Neuronal stem cell (in vitro differentiated cells): ENCODE measurements at regions not wholly inside any gene's neighbourhood (a gene's known extent, or its start where the extent isn't known, plus 50 kb on each side); places are given as distances from the start of the nearest gene placed in this dataset.

Experiments used
- DNase-seq: peaks from one replicate; pipeline ENCODE4 v3.0.0-alpha.2; 2013; ENCODE audit warnings: low spot score
- H2AFZ ChIP-seq: one replicate; pipeline ENCODE4 v1.6.1; 2013; ENCODE audit warnings: mild to moderate bottlenecking, low read length, inconsistent platforms
- H2AK5ac ChIP-seq: 2 replicates; pipeline ENCODE4 v1.6.1; 2013; ENCODE audit warnings: low read depth, mild to moderate bottlenecking, inconsistent platforms, low read length, moderate library complexity, mixed read lengths
- H2BK120ac ChIP-seq: 2 replicates; pipeline ENCODE4 v1.6.1; 2013; ENCODE audit warnings: low read depth, mild to moderate bottlenecking, inconsistent platforms, low read length, moderate library complexity, mixed read lengths
- H2BK12ac ChIP-seq: one replicate; pipeline ENCODE4 v1.6.1; 2013; ENCODE audit warnings: low read length, inconsistent platforms
- H2BK15ac ChIP-seq: 2 replicates; pipeline ENCODE4 v1.6.1; 2013; ENCODE audit warnings: mild to moderate bottlenecking, low read length, inconsistent platforms, mixed read lengths
- H2BK5ac ChIP-seq: one replicate; pipeline ENCODE4 v1.6.1; 2013; ENCODE audit warnings: inconsistent platforms, mild to moderate bottlenecking, low read length, moderate library complexity
- H3K14ac ChIP-seq: one replicate; pipeline ENCODE4 v1.6.1; 2013; ENCODE audit warnings: low read length, inconsistent platforms
- H3K18ac ChIP-seq: 2 replicates; pipeline ENCODE4 v1.6.1; 2013; ENCODE audit warnings: low read length, inconsistent platforms
- H3K23ac ChIP-seq: 2 replicates; pipeline ENCODE4 v1.6.1; 2013; ENCODE audit warnings: low read depth, mild to moderate bottlenecking, mixed read lengths, low read length, inconsistent platforms; ENCODE audit not compliant: poor library complexity
- H3K27ac ChIP-seq: replicated peaks from 3 replicates; pipeline ENCODE4 v1.5.1; 2013; ENCODE audit warnings: low read length, inconsistent platforms
- H3K27me3 ChIP-seq, 3 experiments: 2 replicates each; pipeline ENCODE4 v1.6.1; 2013; ENCODE audit warnings: low read length in 3 of 3, mild to moderate bottlenecking in 2 of 3, inconsistent platforms in 1 of 3, low read depth in 1 of 3, mixed read lengths in 1 of 3, moderate library complexity in 1 of 3; ENCODE audit not compliant: control insufficient read depth in 3 of 3, insufficient read depth in 3 of 3
- H3K36me3 ChIP-seq, 2 donors: replicated peaks in 1 of 2; 2 replicates each; pipeline ENCODE4 v1.6.1; 2013; ENCODE audit warnings: low read length in 2 of 2; ENCODE audit not compliant: control insufficient read depth in 2 of 2, insufficient read depth in 2 of 2
- H3K4ac ChIP-seq: 2 replicates; pipeline ENCODE4 v1.6.1; 2013; ENCODE audit warnings: inconsistent platforms, mild to moderate bottlenecking, low read length, moderate library complexity
- H3K4me1 ChIP-seq, 2 donors: 1 replicate in 1 of 2; 2 replicates in 1 of 2; pipeline ENCODE4 v1.6.1; 2013; ENCODE audit warnings: low read length in 2 of 2, low read depth in 1 of 2; ENCODE audit not compliant: control insufficient read depth in 2 of 2, insufficient read depth in 1 of 2
- H3K4me2 ChIP-seq: one replicate; pipeline ENCODE4 v1.6.1; 2013; ENCODE audit warnings: mild to moderate bottlenecking, low read length, inconsistent platforms; ENCODE audit not compliant: insufficient read depth, poor library complexity, severe bottlenecking
- H3K4me3 ChIP-seq, 2 donors: 2 replicates each; pipeline ENCODE4 v1.5.1; 2013; ENCODE audit warnings: low read length in 2 of 2, mild to moderate bottlenecking in 2 of 2, inconsistent platforms in 1 of 2, moderate library complexity in 1 of 2
- H3K79me1 ChIP-seq: one replicate; pipeline ENCODE4 v1.6.1; 2013; ENCODE audit warnings: low read depth, mild to moderate bottlenecking, inconsistent platforms, low read length, moderate library complexity
- H3K9ac ChIP-seq: one replicate; pipeline ENCODE4 v1.6.1; 2013; ENCODE audit warnings: mild to moderate bottlenecking, low read depth, low read length, inconsistent platforms; ENCODE audit not compliant: poor library complexity
- H3K9me3 ChIP-seq, 2 donors: replicated peaks in 1 of 2; 2 replicates each; pipeline versions ENCODE3 to v1.6.1; 2013; ENCODE audit warnings: low read length in 2 of 2, mild to moderate bottlenecking in 2 of 2, inconsistent platforms in 1 of 2, low read depth in 1 of 2, mixed read lengths in 1 of 2, moderate library complexity in 1 of 2; ENCODE audit not compliant: control insufficient read depth in 2 of 2, insufficient read depth in 1 of 2
- H4K8ac ChIP-seq: one replicate; pipeline ENCODE4 v1.6.1; 2013; ENCODE audit warnings: low read depth, mild to moderate bottlenecking, inconsistent platforms, low read length, moderate library complexity
- H4K91ac ChIP-seq: one replicate; pipeline ENCODE4 v1.6.1; 2013; ENCODE audit warnings: low read length, low read depth, mild to moderate bottlenecking, inconsistent platforms; ENCODE audit not compliant: poor library complexity
- WGBS, 2 donors: extraction: QIAGEN DNeasy Blood & Tissue Kit; methylation state at CpG; one replicate each; pipeline ENCODE4 v1.1.7; 2013; ENCODE audit warnings: missing lambda C conversion rate in 2 of 2, mixed read lengths in 1 of 2; ENCODE audit not compliant: insufficient read length in 2 of 2, insufficient replicate concordance in 1 of 2; ENCODE audit errors: extremely low coverage in 2 of 2; 5-methylcytosine and 5-hydroxymethylcytosine counted together

DNA sequence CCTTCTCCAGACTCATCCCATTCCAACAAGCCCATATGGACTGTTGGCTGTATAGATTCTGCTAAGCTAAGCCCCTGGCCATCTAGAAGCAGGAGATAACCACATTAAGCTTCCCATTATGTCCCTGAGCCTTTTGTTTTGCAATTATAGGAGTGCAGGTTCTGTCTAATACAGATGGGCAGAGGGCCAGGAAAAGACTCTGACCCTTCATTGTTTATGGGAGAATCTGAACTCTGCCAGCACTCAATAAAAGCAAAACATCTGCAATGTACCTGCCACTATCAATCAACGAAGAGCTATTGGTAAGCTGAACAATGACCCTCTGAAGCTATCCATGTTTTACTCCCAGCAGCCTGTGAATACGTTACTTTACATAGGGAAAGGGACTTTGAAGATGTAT is 207.3 kb upstream of the CLNK start:
- H2BK120ac ChIP-seq = no peak overlapping the region
- H2AFZ ChIP-seq = no peak overlapping the region
- H3K36me3 ChIP-seq = peaks cover 0 to 1% of the 10 kb centered on the region in 2 donors
- DNase-seq = no peak
- no peak overlapping the region for H3K4me2 ChIP-seq
- no peaks in the 10 kb centered on the region for H3K9me3 ChIP-seq
- no peaks in the 10 kb centered on the region for H3K79me1 ChIP-seq
- no peak overlapping the region for H2AK5ac ChIP-seq
- no peak overlapping the region for H3K27ac ChIP-seq
- H3K4me1 ChIP-seq = peaks cover 0 to 4% of the 10 kb centered on the region in 2 donors
- no peak overlapping the region for H4K8ac ChIP-seq
- no peak overlapping the region for H3K18ac ChIP-seq
- H3K14ac ChIP-seq = no peak overlapping the region
- H3K4me3 ChIP-seq = no peak overlapping the region
- no peak overlapping the region for H2BK5ac ChIP-seq
- H3K4ac ChIP-seq = no peak overlapping the region
- no peak overlapping the region for H2BK15ac ChIP-seq
- no peak overlapping the region for H4K91ac ChIP-seq
- no peak overlapping the region for H3K23ac ChIP-seq
- no peak overlapping the region for H2BK12ac ChIP-seq
- H3K27me3 ChIP-seq = no peaks in the 10 kb centered on the region
- WGBS, 2 donors = no CpG with 5 or more reads among the region's 2 CpGs
- H3K9ac ChIP-seq = no peak overlapping the region

DNA sequence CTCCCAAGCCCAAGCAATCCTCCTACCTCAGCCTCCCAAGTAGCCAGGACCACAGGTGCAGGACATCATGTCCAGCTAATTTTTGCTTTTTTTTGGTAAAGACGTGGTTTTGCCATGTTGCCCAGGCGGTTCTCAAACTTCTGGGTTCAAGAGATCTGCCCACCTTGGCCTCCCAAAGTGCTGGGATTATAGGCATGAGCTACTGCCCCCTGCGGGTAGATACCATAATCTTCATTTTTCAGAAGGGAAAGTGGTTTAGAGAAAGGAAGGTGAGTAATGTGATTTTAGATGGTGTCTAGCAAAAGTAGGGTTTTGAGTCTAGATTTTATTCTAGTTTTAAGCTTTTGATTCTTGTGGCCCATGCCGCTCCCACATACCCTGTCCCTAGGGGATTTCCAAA is 205.3 kb upstream of the CLNK start:
- Histone ChIP-seq H3K9ac (no peak overlapping the region), H3K4me2 (no peak overlapping the region), H2BK5ac (no peak overlapping the region), H4K91ac (no peak overlapping the region), H4K8ac (no peak overlapping the region), H3K23ac (no peak overlapping the region), H2AK5ac (no peak overlapping the region), H2BK120ac (no peak overlapping the region), H2BK15ac (no peak overlapping the region), H3K4me3 (no peak overlapping the region), H3K18ac (no peak overlapping the region), H3K79me1 (no peaks in the 10 kb centered on the region), H2AFZ (no peak overlapping the region), H3K4ac (no peak overlapping the region), H3K9me3 (no peaks in the 10 kb centered on the region), H3K36me3 (peaks cover 0 to 1% of the 10 kb centered on the region in 2 donors), H3K27ac (no peak overlapping the region), H3K4me1 (peaks cover 0 to 4% of the 10 kb centered on the region in 2 donors), H3K14ac (no peak overlapping the region), H2BK12ac (no peak overlapping the region), H3K27me3 (no peaks in the 10 kb centered on the region)
- no peak for DNase-seq
- WGBS, 2 donors = no CpG with 5 or more reads among the region's 4 CpGs

DNA sequence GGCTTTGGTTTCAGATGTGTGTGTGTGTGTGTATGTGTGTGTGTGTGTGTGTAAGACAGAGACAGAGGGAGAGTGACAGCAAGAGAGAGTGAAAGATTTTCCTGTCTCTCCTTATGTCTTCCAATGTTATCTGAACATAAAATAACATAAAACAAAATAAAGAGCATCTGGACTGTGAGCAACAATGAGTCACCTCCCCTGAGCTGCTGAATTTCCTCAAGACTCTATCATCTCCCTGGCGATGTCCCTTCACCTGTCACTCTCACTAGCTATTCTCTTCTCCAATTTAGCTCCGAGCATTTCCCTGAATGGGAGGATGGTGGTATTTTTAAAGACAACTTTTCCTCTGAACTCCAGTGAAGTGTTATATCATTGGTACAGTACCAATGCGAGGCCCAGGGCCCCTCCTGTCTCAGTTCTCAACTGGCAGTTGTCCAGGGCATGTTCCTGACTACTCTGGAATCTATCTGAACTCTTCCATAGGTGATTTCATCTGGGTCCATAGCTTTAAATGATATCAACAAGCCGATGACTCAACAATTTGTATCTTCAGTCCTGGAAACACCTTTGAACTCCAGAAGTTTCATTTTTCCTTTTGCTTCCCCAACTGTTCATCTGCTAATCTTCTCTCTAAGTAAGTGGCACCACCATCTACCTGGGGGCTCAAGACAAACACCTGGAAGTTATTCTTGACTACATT is 195.0 kb upstream of the CLNK start:
- no peaks in the 10 kb centered on the region for H3K79me1 ChIP-seq
- H2AK5ac ChIP-seq = no peak overlapping the region
- no peaks in the 10 kb centered on the region for H3K9me3 ChIP-seq
- no peak overlapping the region for H3K4ac ChIP-seq
- no peak overlapping the region for H4K91ac ChIP-seq
- no peak overlapping the region for H2BK120ac ChIP-seq
- no peak overlapping the region for H2BK5ac ChIP-seq
- no peak for DNase-seq
- H3K23ac ChIP-seq = no peak overlapping the region
- H3K4me1 ChIP-seq = no peaks in the 10 kb centered on the region
- H2AFZ ChIP-seq = no peak overlapping the region
- no CpG with 5 or more reads among the region's 4 CpGs for WGBS, 2 donors
- no peak overlapping the region for H3K18ac ChIP-seq
- no peak overlapping the region for H2BK15ac ChIP-seq
- H3K27me3 ChIP-seq = no peaks in the 10 kb centered on the region
- H3K4me3 ChIP-seq = no peak overlapping the region
- H4K8ac ChIP-seq = no peak overlapping the region
- no peak overlapping the region for H3K14ac ChIP-seq
- H3K36me3 ChIP-seq = no peaks in the 10 kb centered on the region
- H2BK12ac ChIP-seq = no peak overlapping the region
- H3K4me2 ChIP-seq = no peak overlapping the region
- H3K9ac ChIP-seq = no peak overlapping the region
- H3K27ac ChIP-seq = no peak overlapping the region

DNA sequence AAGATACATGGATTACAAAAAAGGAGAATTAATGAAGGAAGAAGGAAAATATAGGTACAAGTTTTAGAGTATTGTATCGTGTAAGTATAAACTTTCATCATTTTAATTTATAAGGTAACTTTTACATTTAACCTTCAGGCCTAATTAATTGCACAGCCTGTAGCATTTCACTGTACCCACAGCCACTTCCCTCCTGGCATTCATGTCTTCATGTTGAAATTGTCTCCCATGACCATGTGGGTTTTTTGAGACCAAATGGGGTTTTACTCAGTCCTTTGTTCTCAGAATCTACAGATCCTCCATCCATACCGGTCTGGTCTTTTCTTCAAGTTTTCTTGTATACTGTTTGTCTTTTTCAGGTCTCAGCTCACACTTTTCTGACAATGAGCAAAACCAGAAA is 194.3 kb upstream of the CLNK start:
- Histone ChIP-seq H2BK5ac (no peak overlapping the region), H3K9ac (no peak overlapping the region), H3K18ac (no peak overlapping the region), H3K4me2 (no peak overlapping the region), H3K4me1 (no peaks in the 10 kb centered on the region), H3K4ac (no peak overlapping the region), H4K8ac (no peak overlapping the region), H3K9me3 (no peaks in the 10 kb centered on the region), H3K27me3 (no peaks in the 10 kb centered on the region), H3K79me1 (no peaks in the 10 kb centered on the region), H2AK5ac (no peak overlapping the region), H3K36me3 (no peaks in the 10 kb centered on the region), H2BK12ac (no peak overlapping the region), H3K4me3 (no peak overlapping the region), H4K91ac (no peak overlapping the region), H3K27ac (no peak overlapping the region), H2BK15ac (no peak overlapping the region), H3K14ac (no peak overlapping the region), H2BK120ac (no peak overlapping the region), H2AFZ (no peak overlapping the region), H3K23ac (no peak overlapping the region)
- no CpG with 5 or more reads among the region's 2 CpGs for WGBS, 2 donors
- DNase-seq = no peak
